Skeletal muscle tissue (tissue), 3 donors: ENCODE measurements at regions not wholly inside any gene's neighbourhood (a gene's known extent, or its start where the extent isn't known, plus 50 kb on each side); places are given as distances from the start of the nearest gene placed in this dataset.

Source experiments
- H3K27ac ChIP-seq: one replicate; pipeline ENCODE4 v1.7.0; 2013; ENCODE audit warnings: mild to moderate bottlenecking, low read depth, low read length, inconsistent platforms
- H3K27me3 ChIP-seq, 3 donors: one replicate each; pipeline ENCODE4 v1.7.0; 2013; ENCODE audit warnings: low read length in 3 of 3; ENCODE audit not compliant: control insufficient read depth in 3 of 3, insufficient read depth in 3 of 3
- H3K36me3 ChIP-seq, 3 donors: one replicate each; pipeline ENCODE4 v1.7.0; 2013; ENCODE audit warnings: low read length in 3 of 3; ENCODE audit not compliant: control insufficient read depth in 3 of 3, insufficient read depth in 3 of 3
- H3K4me1 ChIP-seq, 3 donors: one replicate each; pipeline ENCODE4 v1.7.0; 2013; ENCODE audit warnings: low read length in 3 of 3, mild to moderate bottlenecking in 3 of 3; ENCODE audit not compliant: control insufficient read depth in 3 of 3, insufficient read depth in 3 of 3
- H3K4me3 ChIP-seq, 3 donors: one replicate each; pipeline ENCODE4 v1.7.0; 2013; ENCODE audit warnings: low read length in 3 of 3
- H3K9ac ChIP-seq, 3 donors: one replicate each; pipeline ENCODE4 v1.7.0; 2013; ENCODE audit warnings: low read length in 3 of 3, mild to moderate bottlenecking in 3 of 3, moderate library complexity in 2 of 3, low read depth in 1 of 3
- H3K9me3 ChIP-seq, 3 donors: one replicate each; pipeline ENCODE4 v1.7.0; 2013; ENCODE audit warnings: low read length in 3 of 3; ENCODE audit not compliant: control insufficient read depth in 3 of 3
- donor health status: Osteomylitis.

DNA sequence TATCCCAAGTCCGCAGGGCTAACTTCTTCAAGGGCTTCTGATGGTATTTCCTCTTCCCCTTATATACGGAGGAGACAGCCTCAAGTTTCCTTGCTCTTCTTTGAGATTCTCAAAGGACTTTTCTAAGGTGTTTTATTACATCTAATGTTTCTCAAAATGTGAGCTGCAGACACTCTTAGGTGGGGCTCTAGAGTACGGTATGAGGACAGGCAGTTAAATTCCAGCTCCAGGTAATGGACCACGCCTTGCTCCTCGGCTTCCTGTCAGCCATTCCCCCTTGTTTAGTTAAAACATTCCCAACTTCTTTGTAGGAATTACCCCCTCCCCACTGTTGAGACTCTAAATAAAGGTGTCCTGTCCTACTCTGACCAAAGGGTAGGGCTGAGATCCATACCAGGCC is 131.9 kb downstream of the IRS1 start:
- H3K27ac ChIP-seq = no peak overlapping the region
- H3K4me1 ChIP-seq = peaks cover 7 to 24% (median 13%) of the 10 kb centered on the region in 3 donors
- H3K9ac ChIP-seq = no peak overlapping the region
- no peaks in the 10 kb centered on the region for H3K36me3 ChIP-seq
- H3K4me3 ChIP-seq = no peak overlapping the region
- no peaks in the 10 kb centered on the region for H3K9me3 ChIP-seq
- H3K27me3 ChIP-seq = no peaks in the 10 kb centered on the region

- Histone ChIP-seq H3K4me3 (no peak overlapping the region), H3K9ac (no peak overlapping the region), H3K27me3 (no peaks in the 10 kb centered on the region), H3K36me3 (no peaks in the 10 kb centered on the region), H3K9me3 (no peaks in the 10 kb centered on the region), H3K4me1 (peaks cover 15 to 30% (median 23%) of the 10 kb centered on the region in 3 donors), H3K27ac (no peak overlapping the region)
These were observed 134.3 kb downstream of the IRS1 start for GRCh38 chr2:226665306-226665831.

GRCh38 chr2:226664661-226665060 is 135.0 kb downstream of the IRS1 start:
- H3K9ac ChIP-seq = no peak overlapping the region
- H3K27ac ChIP-seq = peak overlapping the region; percentile 13
- H3K4me1 ChIP-seq = peaks cover 19 to 34% (median 24%) of the 10 kb centered on the region in 3 donors
- no peaks in the 10 kb centered on the region for H3K27me3 ChIP-seq
- H3K4me3 ChIP-seq = no peak overlapping the region
- no peaks in the 10 kb centered on the region for H3K9me3 ChIP-seq
- no peaks in the 10 kb centered on the region for H3K36me3 ChIP-seq

DNA sequence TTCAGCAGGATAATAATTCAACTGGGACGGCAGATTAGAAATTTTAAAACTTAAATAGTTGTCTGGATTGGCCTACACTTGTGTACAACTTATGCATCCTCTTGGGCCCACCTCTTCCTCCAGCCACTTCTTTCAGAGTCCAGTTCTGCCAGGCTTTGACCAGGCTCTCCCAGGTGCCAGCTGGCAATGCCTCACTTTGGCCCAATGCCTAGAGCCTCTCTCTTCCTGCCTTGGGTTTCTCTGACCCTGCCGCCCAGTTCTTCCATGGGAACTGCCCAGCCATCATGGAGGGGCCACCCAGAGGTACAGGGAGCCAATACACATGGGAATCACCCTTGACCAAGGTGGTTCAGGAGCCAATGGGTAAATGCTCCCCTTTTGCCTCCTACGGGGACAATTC is 135.5 kb downstream of the IRS1 start:
- Histone ChIP-seq H3K4me3 (no peak overlapping the region), H3K27me3 (no peaks in the 10 kb centered on the region), H3K9me3 (no peaks in the 10 kb centered on the region), H3K9ac (no peak overlapping the region), H3K4me1 (peaks cover 24 to 37% (median 28%) of the 10 kb centered on the region in 3 donors), H3K27ac (peak overlapping the region; percentile 13), H3K36me3 (no peaks in the 10 kb centered on the region)

DNA sequence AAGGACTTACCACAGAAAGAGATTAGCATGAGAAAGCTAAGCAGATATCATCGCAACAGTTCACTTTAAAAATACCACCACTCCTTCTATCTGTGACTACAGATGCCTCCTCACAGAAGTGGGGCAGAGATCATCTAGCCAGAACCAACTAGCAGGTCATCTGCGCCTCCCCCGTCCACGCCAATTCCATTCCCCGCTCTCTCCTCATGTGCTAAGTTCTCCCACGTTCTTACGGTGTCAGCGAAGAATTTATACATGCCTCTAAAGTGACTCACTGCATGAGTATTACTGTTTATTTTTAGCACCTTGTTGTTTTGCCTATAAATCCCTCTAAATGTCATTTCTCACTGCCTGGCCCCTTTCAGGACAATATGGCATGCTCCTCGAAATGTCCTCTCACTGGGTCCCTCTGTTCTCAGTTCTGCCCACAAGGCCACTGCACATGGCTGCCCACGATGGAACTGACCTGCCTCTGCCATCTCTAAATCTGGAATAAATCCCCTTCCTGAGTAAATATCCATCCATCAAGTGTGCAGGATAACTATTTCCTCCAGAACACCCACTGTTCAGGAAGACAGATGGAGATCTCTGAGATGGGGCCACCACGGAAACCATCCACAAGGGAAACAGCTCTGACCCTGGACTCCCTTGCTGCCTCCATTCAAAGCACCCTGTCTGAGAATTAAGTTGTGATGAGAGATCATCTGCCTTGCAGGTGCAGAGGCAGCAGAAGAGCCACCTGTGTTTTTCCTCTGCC is 137.7 kb downstream of the IRS1 start:
- H3K4me3 ChIP-seq = peak overlapping the region; percentile 41 to 50 (median 42)
- peak overlapping the region; percentile 94 for H3K27ac ChIP-seq
- H3K27me3 ChIP-seq = no peaks in the 10 kb centered on the region
- peaks cover 36 to 42% (median 37%) of the 10 kb centered on the region in 3 donors for H3K4me1 ChIP-seq
- peak overlapping the region in 2 of 3 donors; percentile 40 to 59 for H3K9ac ChIP-seq
- no peaks in the 10 kb centered on the region for H3K36me3 ChIP-seq
- H3K9me3 ChIP-seq = no peaks in the 10 kb centered on the region

DNA sequence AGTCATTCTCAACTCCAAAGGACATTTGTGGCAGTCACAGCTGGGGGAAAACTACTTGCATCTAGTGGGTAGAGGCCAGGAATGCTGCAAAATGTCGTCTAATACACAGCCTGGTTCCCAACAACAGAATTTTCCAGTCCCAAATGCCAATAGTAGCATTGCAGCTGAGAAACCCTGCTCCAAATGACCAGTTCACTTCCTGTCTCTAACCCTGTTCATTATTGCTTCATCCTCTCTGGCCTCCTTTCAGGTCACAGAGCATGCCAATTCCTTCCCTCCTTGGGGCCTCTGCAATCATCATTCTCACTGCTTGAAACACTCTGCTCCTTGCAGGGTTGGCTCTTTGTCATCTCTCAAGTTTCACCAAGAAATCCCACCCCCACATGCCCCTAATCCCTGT is 139.1 kb downstream of the IRS1 start:
- no peaks in the 10 kb centered on the region for H3K9me3 ChIP-seq
- peaks cover 36 to 42% (median 42%) of the 10 kb centered on the region in 3 donors for H3K4me1 ChIP-seq
- peak overlapping the region; percentile 94 for H3K27ac ChIP-seq
- peak overlapping the region in 1 of 3 donors; percentile 20 for H3K9ac ChIP-seq
- peak overlapping the region in 1 of 3 donors; percentile 6 for H3K4me3 ChIP-seq
- no peaks in the 10 kb centered on the region for H3K36me3 ChIP-seq
- H3K27me3 ChIP-seq = no peaks in the 10 kb centered on the region

- H3K4me1 ChIP-seq = peaks cover 36 to 42% (median 42%) of the 10 kb centered on the region in 3 donors
- H3K9ac ChIP-seq = peak overlapping the region in 1 of 3 donors; percentile 20
- H3K9me3 ChIP-seq = no peaks in the 10 kb centered on the region
- no peak overlapping the region for H3K4me3 ChIP-seq
- H3K27ac ChIP-seq = peak overlapping the region; percentile 94
- no peaks in the 10 kb centered on the region for H3K27me3 ChIP-seq
- no peaks in the 10 kb centered on the region for H3K36me3 ChIP-seq
These were observed 139.5 kb downstream of the IRS1 start for GRCh38 chr2:226660124-226660523.

DNA sequence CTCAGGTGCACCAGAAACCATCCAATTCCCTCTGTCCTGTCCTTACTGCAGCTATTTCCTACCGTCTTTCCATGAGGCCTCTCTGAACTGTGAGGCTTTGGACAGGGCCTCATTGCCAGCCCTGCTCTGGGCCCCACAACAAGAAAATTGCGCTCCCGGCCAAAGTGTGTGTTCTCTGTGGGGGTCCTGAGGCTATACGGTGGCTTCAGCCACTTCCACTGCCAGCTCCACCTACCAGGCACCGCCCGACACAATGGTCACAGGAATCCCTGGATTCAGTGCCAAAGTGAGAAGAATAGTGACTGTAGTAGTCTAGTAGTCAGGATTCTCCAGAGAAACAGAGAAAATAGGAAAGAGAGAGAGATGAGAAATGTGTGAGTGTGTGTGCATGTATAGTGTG is 140.2 kb downstream of the IRS1 start:
- H3K9me3 ChIP-seq = no peaks in the 10 kb centered on the region
- peak overlapping the region in 1 of 3 donors; percentile 24 for H3K9ac ChIP-seq
- peaks cover 36 to 42% (median 42%) of the 10 kb centered on the region in 3 donors for H3K4me1 ChIP-seq
- H3K27ac ChIP-seq = peak overlapping the region; percentile 71
- no peaks in the 10 kb centered on the region for H3K27me3 ChIP-seq
- H3K4me3 ChIP-seq = no peak overlapping the region
- no peaks in the 10 kb centered on the region for H3K36me3 ChIP-seq

DNA sequence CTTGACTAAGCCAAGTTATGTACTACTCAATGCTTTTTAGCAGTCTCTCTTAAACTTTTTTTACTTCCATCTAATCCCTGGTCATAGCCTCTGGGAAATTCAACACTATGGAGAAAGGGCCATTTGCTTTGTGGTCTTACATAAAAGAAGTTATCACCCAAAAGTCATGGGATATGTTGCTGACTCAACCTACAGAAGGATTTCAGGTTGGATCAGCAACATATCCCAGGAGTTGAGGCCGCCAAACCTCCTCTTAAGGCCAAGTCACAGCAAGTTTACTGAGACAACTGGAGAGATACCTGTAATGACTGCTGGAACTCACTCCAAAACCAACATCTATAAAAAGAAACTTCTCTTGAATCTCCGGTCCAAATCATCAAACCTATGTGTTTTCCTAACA is 141.1 kb downstream of the IRS1 start:
- peaks cover 36 to 42% (median 39%) of the 10 kb centered on the region in 3 donors for H3K4me1 ChIP-seq
- peak overlapping the region; percentile 71 for H3K27ac ChIP-seq
- no peaks in the 10 kb centered on the region for H3K27me3 ChIP-seq
- peak overlapping the region in 2 of 3 donors; percentile 5 to 37 for H3K9ac ChIP-seq
- H3K9me3 ChIP-seq = no peaks in the 10 kb centered on the region
- H3K36me3 ChIP-seq = no peaks in the 10 kb centered on the region
- H3K4me3 ChIP-seq = no peak overlapping the region

DNA sequence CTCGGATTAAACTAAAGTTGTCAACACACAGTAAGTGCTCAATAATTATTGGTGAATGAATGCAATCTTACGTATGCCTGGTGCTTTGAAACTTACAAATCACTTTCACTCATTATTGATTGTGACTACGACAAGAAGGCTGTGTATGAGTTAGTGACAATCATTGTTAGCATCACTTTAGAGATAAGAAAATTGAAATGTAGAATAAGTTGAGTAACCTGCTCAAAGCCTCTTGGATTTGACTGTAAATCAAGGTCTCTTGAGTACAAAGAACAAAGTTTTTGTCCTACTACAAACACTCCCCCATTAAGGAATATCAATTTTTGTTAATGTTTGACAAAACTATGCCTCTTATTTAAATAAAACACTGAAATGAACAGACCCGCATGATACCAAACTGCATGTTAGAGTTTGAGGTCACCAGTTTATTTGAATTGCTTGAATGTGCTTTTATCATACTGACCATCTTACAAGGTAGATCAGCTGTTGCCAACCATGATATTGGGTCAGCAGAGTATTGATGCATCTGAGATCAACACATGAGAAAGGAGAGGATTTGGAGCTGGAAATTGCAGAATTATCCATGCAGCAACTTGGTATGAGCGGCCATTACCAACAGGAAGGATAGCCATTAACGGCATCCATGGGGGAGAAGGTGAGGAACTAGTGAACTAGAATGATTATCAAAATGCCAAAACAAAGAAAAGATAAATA is 142.1 kb downstream of the IRS1 start:
- no peaks in the 10 kb centered on the region for H3K9me3 ChIP-seq
- H3K36me3 ChIP-seq = no peaks in the 10 kb centered on the region
- peaks cover 36 to 42% (median 39%) of the 10 kb centered on the region in 3 donors for H3K4me1 ChIP-seq
- no peak overlapping the region for H3K27ac ChIP-seq
- H3K27me3 ChIP-seq = no peaks in the 10 kb centered on the region
- H3K4me3 ChIP-seq = no peak overlapping the region
- H3K9ac ChIP-seq = no peak overlapping the region
